Panc1 (cell line): ENCODE measurements at regions not wholly inside any gene's neighbourhood (a gene's known extent, or its start where the extent isn't known, plus 50 kb on each side); places are given as distances from the start of the nearest gene placed in this dataset.

Experiments
- CTCF ChIP-seq: fragments of 450-650 bp; IDR thresholded peaks from 2 replicates; pipeline ENCODE4 v1.5.1; 2017; ENCODE audit warnings: mild to moderate bottlenecking
- SIN3A ChIP-seq: IDR thresholded peaks from 2 replicates; pipeline ENCODE4 v1.6.1; 2012; ENCODE audit warnings: low read depth, mild to moderate bottlenecking, low read length, moderate library complexity, borderline replicate concordance; ENCODE audit not compliant: insufficient read depth
- TF ChIP-seq, protein P1 (sequence below), 2 experiments: IDR thresholded peaks; 2 replicates each; pipeline ENCODE4 v1.6.1; 2011 to 2012; ENCODE audit warnings: low read depth in 2 of 2, control low read depth in 1 of 2, low read length in 1 of 2, mild to moderate bottlenecking in 1 of 2, moderate library complexity in 1 of 2; ENCODE audit not compliant: insufficient read depth in 1 of 2

DNA sequence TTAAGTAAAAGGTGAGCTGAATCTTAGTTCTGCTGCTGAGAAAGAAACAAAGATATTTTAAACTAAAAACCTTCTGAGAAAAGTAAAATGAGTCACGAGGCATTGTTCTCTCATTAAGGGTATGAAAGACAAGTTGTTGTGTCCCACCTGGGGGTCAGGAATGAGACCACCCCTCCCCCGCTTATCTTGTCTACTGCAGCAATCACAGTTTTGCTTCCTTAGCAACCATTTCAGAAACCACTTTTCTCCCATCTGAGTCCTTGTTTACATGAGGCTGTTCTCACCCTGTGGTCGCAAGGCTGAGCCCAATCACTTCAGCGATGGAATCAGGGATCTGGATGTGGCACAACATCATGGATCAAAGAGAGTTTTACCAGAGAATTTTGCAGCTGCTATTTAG is 377.6 kb upstream of the NETO1 start:
- TF ChIP-seq CTCF (no peak), SIN3A (no peak)
- TF ChIP-seq, protein P1, sequence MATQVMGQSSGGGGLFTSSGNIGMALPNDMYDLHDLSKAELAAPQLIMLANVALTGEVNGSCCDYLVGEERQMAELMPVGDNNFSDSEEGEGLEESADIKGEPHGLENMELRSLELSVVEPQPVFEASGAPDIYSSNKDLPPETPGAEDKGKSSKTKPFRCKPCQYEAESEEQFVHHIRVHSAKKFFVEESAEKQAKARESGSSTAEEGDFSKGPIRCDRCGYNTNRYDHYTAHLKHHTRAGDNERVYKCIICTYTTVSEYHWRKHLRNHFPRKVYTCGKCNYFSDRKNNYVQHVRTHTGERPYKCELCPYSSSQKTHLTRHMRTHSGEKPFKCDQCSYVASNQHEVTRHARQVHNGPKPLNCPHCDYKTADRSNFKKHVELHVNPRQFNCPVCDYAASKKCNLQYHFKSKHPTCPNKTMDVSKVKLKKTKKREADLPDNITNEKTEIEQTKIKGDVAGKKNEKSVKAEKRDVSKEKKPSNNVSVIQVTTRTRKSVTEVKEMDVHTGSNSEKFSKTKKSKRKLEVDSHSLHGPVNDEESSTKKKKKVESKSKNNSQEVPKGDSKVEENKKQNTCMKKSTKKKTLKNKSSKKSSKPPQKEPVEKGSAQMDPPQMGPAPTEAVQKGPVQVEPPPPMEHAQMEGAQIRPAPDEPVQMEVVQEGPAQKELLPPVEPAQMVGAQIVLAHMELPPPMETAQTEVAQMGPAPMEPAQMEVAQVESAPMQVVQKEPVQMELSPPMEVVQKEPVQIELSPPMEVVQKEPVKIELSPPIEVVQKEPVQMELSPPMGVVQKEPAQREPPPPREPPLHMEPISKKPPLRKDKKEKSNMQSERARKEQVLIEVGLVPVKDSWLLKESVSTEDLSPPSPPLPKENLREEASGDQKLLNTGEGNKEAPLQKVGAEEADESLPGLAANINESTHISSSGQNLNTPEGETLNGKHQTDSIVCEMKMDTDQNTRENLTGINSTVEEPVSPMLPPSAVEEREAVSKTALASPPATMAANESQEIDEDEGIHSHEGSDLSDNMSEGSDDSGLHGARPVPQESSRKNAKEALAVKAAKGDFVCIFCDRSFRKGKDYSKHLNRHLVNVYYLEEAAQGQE (IDR thresholded peaks at IDR 0.05; ENCODE audit: insufficient read depth in 1 of 2, low read depth in 2 of 2, low read length in 1 of 2) = no peak
